Body of pancreas (tissue), 4 donors: ENCODE measurements at regions not wholly inside any gene's neighbourhood (a gene's known extent, or its start where the extent isn't known, plus 50 kb on each side); places are given as distances from the start of the nearest gene placed in this dataset.

Experiments used
- POLR2A ChIP-seq, 3 donors: fragments of 450-650 bp; IDR thresholded peaks; one replicate each; pipeline ENCODE4 v1.6.1; 2016; ENCODE audit warnings: antibody characterized with exemption in 3 of 3, mild to moderate bottlenecking in 2 of 3
- TF ChIP-seq, protein P1 (sequence below), 7 experiments: fragments of 450-650 bp in 4 of 7; fragments of 200-600 bp in 3 of 7; sonication (generic) in 3 of 7; IDR thresholded peaks; one replicate each; pipeline ENCODE4 v1.5.1; 2016 to 2019; ENCODE audit warnings: antibody characterized with exemption in 7 of 7

GRCh38 chr3:180177255-180177654, 140.5 kb upstream of the PEX5L start:
- TF ChIP-seq, protein P1, sequence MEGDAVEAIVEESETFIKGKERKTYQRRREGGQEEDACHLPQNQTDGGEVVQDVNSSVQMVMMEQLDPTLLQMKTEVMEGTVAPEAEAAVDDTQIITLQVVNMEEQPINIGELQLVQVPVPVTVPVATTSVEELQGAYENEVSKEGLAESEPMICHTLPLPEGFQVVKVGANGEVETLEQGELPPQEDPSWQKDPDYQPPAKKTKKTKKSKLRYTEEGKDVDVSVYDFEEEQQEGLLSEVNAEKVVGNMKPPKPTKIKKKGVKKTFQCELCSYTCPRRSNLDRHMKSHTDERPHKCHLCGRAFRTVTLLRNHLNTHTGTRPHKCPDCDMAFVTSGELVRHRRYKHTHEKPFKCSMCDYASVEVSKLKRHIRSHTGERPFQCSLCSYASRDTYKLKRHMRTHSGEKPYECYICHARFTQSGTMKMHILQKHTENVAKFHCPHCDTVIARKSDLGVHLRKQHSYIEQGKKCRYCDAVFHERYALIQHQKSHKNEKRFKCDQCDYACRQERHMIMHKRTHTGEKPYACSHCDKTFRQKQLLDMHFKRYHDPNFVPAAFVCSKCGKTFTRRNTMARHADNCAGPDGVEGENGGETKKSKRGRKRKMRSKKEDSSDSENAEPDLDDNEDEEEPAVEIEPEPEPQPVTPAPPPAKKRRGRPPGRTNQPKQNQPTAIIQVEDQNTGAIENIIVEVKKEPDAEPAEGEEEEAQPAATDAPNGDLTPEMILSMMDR (IDR thresholded peaks at IDR 0.05), result no peak
- no peak for TF ChIP-seq POLR2A (IDR thresholded peaks at IDR 0.05)
